Panc1 (cell line): ENCODE measurements at regions not wholly inside any gene's neighbourhood (a gene's known extent, or its start where the extent isn't known, plus 50 kb on each side); places are given as distances from the start of the nearest gene placed in this dataset.

ENCODE experiments used
- ATAC-seq: fragments of 200-7000 bp; cut with Tn5 transposase; 2 replicates; pipeline ENCODE4 v1.9.1; 2020; ENCODE audit warnings: mild to moderate bottlenecking, moderate library complexity
- BruUV-seq: library from RNA; stranded (reverse); fragments of 400-500 nt; replicated peaks from 2 replicates; lab custom pipeline; 2021; lab: Mats Ljungman, UMichigan
- CTCF ChIA-PET: fragments of 300-600 bp; sonication (Branson Sonifier 250); formaldehyde crosslinking; loops from one replicate; lab custom pipeline; 2022; ENCODE audit warnings: antibody characterized with exemption; lab: Charles Lee
- POLR2A ChIA-PET: fragments of 300-600 bp; sonication (Branson Sonifier 250); formaldehyde crosslinking; loops from one replicate; lab custom pipeline; 2022; ENCODE audit warnings: antibody characterized with exemption; lab: Charles Lee
- DNase-seq: peaks from one replicate; pipeline ENCODE4 v3.0.0-alpha.2; 2010; ENCODE audit warnings: low read depth, low spot score
- H3K27ac ChIP-seq: 2 replicates; pipeline ENCODE4 v1.5.1; 2011; ENCODE audit warnings: mild to moderate bottlenecking, low read length, inconsistent platforms
- H3K27me3 ChIP-seq: fragments of 200-500 bp; sonication (Bioruptor generic); 2 replicates; pipeline ENCODE4 v1.6.0; 2014; ENCODE audit warnings: low read length, inconsistent platforms; ENCODE audit not compliant: control insufficient read depth, insufficient read depth
- H3K36me3 ChIP-seq: fragments of 200-500 bp; sonication (Bioruptor generic); 2 replicates; pipeline ENCODE4 v1.5.1; 2014; ENCODE audit warnings: inconsistent platforms, mild to moderate bottlenecking, low read length, moderate library complexity; ENCODE audit not compliant: control insufficient read depth, insufficient read depth
- H3K4me1 ChIP-seq: 2 replicates; pipeline ENCODE4 v1.5.1; 2011; ENCODE audit warnings: inconsistent platforms, mild to moderate bottlenecking, low read length, moderate library complexity; ENCODE audit not compliant: control insufficient read depth, insufficient read depth
- H3K4me3 ChIP-seq, 2 experiments: 2 replicates each; pipeline ENCODE4 v1.5.1; 2011 to 2012; ENCODE audit warnings: low read depth in 2 of 2, low read length in 2 of 2, mild to moderate bottlenecking in 2 of 2, inconsistent platforms in 1 of 2, moderate library complexity in 1 of 2
- H3K9me3 ChIP-seq: fragments of 200-500 bp; sonication (Bioruptor generic); 2 replicates; pipeline ENCODE4 v1.5.1; 2014; ENCODE audit warnings: low read depth, mild to moderate bottlenecking, inconsistent platforms, low read length, moderate library complexity; ENCODE audit not compliant: control insufficient read depth, insufficient read depth
- POLR2AphosphoS5 ChIP-seq: IDR thresholded peaks from 2 replicates; pipeline ENCODE4 v1.6.1; 2012; ENCODE audit warnings: mild to moderate bottlenecking, low read depth, low read length, moderate library complexity
- SIN3A ChIP-seq: IDR thresholded peaks from 2 replicates; pipeline ENCODE4 v1.6.1; 2012; ENCODE audit warnings: low read depth, mild to moderate bottlenecking, low read length, moderate library complexity, borderline replicate concordance; ENCODE audit not compliant: insufficient read depth
- TCF7L2 ChIP-seq: IDR thresholded peaks from 2 replicates; pipeline ENCODE4 v1.6.1; 2011; ENCODE audit warnings: mild to moderate bottlenecking, low read depth, low read length, inconsistent platforms
- in situ Hi-C: cut with HindIII; loops from 2 replicates; pipeline ENCODE4 v1.10.0; 2016; ENCODE audit warnings: low sequenced_read_pairs, low pct_unique_long_range_greater_than_20kb
- intact Hi-C: fragments of 100-400 bp; cut with micrococcal nuclease; formaldehyde crosslinking; loops from one replicate; pipeline ENCODE4 v1.10.0; 2022; ENCODE audit not compliant: unreplicated experiment
- TF ChIP-seq, protein P1 (sequence below): fragments of 450-650 bp; IDR thresholded peaks from 2 replicates; pipeline ENCODE4 v1.5.1; 2017; ENCODE audit warnings: mild to moderate bottlenecking
- TF ChIP-seq, protein P2 (sequence below), 2 experiments: IDR thresholded peaks; 2 replicates each; pipeline ENCODE4 v1.6.1; 2011 to 2012; ENCODE audit warnings: low read depth in 2 of 2, control low read depth in 1 of 2, low read length in 1 of 2, mild to moderate bottlenecking in 1 of 2, moderate library complexity in 1 of 2; ENCODE audit not compliant: insufficient read depth in 1 of 2

- Histone ChIP-seq H3K4me1 (no peaks in the 10 kb centered on the region), H3K36me3 (no peaks in the 10 kb centered on the region), H3K27me3 (no peaks in the 10 kb centered on the region), H3K27ac (no peak overlapping the region), H3K4me3 (no peak overlapping the region), H3K9me3 (no peaks in the 10 kb centered on the region)
- ATAC-seq (no peak), DNase-seq (no peak)
- intact Hi-C loops (no loop called here), in situ Hi-C loops (no loop called here)
- TF ChIP-seq TCF7L2 (no peak), POLR2AphosphoS5 (no peak), SIN3A (no peak)
- TF ChIP-seq, protein P1, sequence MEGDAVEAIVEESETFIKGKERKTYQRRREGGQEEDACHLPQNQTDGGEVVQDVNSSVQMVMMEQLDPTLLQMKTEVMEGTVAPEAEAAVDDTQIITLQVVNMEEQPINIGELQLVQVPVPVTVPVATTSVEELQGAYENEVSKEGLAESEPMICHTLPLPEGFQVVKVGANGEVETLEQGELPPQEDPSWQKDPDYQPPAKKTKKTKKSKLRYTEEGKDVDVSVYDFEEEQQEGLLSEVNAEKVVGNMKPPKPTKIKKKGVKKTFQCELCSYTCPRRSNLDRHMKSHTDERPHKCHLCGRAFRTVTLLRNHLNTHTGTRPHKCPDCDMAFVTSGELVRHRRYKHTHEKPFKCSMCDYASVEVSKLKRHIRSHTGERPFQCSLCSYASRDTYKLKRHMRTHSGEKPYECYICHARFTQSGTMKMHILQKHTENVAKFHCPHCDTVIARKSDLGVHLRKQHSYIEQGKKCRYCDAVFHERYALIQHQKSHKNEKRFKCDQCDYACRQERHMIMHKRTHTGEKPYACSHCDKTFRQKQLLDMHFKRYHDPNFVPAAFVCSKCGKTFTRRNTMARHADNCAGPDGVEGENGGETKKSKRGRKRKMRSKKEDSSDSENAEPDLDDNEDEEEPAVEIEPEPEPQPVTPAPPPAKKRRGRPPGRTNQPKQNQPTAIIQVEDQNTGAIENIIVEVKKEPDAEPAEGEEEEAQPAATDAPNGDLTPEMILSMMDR: no peak
- TF ChIP-seq, protein P2, sequence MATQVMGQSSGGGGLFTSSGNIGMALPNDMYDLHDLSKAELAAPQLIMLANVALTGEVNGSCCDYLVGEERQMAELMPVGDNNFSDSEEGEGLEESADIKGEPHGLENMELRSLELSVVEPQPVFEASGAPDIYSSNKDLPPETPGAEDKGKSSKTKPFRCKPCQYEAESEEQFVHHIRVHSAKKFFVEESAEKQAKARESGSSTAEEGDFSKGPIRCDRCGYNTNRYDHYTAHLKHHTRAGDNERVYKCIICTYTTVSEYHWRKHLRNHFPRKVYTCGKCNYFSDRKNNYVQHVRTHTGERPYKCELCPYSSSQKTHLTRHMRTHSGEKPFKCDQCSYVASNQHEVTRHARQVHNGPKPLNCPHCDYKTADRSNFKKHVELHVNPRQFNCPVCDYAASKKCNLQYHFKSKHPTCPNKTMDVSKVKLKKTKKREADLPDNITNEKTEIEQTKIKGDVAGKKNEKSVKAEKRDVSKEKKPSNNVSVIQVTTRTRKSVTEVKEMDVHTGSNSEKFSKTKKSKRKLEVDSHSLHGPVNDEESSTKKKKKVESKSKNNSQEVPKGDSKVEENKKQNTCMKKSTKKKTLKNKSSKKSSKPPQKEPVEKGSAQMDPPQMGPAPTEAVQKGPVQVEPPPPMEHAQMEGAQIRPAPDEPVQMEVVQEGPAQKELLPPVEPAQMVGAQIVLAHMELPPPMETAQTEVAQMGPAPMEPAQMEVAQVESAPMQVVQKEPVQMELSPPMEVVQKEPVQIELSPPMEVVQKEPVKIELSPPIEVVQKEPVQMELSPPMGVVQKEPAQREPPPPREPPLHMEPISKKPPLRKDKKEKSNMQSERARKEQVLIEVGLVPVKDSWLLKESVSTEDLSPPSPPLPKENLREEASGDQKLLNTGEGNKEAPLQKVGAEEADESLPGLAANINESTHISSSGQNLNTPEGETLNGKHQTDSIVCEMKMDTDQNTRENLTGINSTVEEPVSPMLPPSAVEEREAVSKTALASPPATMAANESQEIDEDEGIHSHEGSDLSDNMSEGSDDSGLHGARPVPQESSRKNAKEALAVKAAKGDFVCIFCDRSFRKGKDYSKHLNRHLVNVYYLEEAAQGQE (IDR thresholded peaks at IDR 0.05; ENCODE audit: insufficient read depth in 1 of 2, low read depth in 2 of 2, low read length in 1 of 2): no peak
- CTCF ChIA-PET: no interaction called here
- POLR2A ChIA-PET: no interaction called here
- no TSS peak for BruUV-seq
Observed at GRCh38 chr13:33973194-33973593, 155.2 kb downstream of the RFC3 start.

DNA sequence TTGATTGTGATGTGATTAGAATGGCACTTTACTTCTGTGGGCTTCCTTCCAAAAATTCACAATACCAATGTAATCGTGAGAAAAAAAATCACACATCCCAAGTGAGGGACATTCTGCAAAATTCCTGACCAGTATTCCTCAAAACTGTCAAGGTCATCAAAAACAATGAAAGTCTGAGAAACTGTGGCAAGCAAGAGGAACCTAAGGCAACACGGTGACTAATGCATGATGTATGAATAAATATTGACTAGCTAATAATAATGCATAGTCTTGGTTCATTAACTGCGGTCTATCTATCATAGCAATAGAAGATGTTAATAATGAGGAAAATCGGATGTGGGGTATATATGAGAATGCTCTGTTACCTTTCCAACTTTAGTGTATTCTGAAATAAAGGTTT is 159.0 kb downstream of the RFC3 start:
- Histone ChIP-seq H3K36me3 (no peaks in the 10 kb centered on the region), H3K27ac (no peak overlapping the region), H3K27me3 (no peaks in the 10 kb centered on the region), H3K4me1 (no peaks in the 10 kb centered on the region), H3K4me3 (no peak overlapping the region), H3K9me3 (no peaks in the 10 kb centered on the region)
- ATAC-seq (no peak), DNase-seq (no peak)
- in situ Hi-C loops (no loop called here), intact Hi-C loops (no loop called here)
- no TSS peak for BruUV-seq
- TF ChIP-seq TCF7L2: no peak
- TF ChIP-seq, protein P1: no peak
- TF ChIP-seq SIN3A: no peak
- TF ChIP-seq POLR2AphosphoS5: no peak
- TF ChIP-seq, protein P2 (IDR thresholded peaks at IDR 0.05; ENCODE audit: insufficient read depth in 1 of 2, low read depth in 2 of 2, low read length in 1 of 2): no peak
- ChIA-PET POLR2A (no interaction called here), CTCF (no interaction called here)
